RWPE1 (cell line): ENCODE measurements at regions not wholly inside any gene's neighbourhood (a gene's known extent, or its start where the extent isn't known, plus 50 kb on each side); places are given as distances from the start of the nearest gene placed in this dataset.

Experiments
- CTCF ChIA-PET: fragments of 350-600 bp; sonication (Branson Sonifier 250); formaldehyde crosslinking; extraction: SDS; loops from one replicate; lab custom pipeline; 2021; lab: Yijun Ruan, JAX
- POLR2A ChIA-PET: fragments of 400-600 bp; formaldehyde crosslinking; extraction: SDS; loops from one replicate; lab custom pipeline; 2020; ENCODE audit warnings: antibody characterized with exemption; ENCODE audit not compliant: low non-redundant PET; lab: Yijun Ruan, JAX
- DNase-seq: peaks from one replicate; pipeline ENCODE4 v3.0.0; 2012; ENCODE audit warnings: low spot score
- H3K27ac ChIP-seq: fragments of 450-650 bp; 2 replicates; pipeline ENCODE4 v1.5.1; 2017
- CTCF ChIP-seq: fragments of 450-650 bp; conservative IDR thresholded peaks from 2 replicates; pipeline ENCODE4 v1.5.1; 2017; ENCODE audit warnings: low read depth, mild to moderate bottlenecking

DNA sequence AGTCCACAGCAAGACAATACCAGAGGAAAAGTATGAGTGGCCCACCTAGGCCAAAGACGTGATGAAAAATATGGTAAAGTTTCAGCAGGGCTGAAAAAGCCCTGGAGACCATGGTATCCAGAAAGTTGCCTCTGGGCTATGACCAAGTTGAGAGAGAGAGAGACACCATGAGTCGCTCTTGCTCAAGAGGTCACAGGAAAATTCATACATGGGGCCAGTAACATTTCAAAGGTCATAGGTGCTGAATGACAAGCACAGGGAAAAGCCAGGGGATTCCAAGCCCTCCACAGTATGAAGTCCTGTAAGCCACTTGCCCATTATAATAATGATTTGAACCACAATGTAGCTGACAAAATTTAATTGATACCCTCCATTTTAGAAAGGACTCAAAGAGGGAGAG is 657.7 kb upstream of the CITED2 start:
- TF ChIP-seq CTCF: no peak
- no peak for DNase-seq
- POLR2A ChIA-PET: no interaction called here
- CTCF ChIA-PET: no interaction called here
- no peak overlapping the region for H3K27ac ChIP-seq

DNA sequence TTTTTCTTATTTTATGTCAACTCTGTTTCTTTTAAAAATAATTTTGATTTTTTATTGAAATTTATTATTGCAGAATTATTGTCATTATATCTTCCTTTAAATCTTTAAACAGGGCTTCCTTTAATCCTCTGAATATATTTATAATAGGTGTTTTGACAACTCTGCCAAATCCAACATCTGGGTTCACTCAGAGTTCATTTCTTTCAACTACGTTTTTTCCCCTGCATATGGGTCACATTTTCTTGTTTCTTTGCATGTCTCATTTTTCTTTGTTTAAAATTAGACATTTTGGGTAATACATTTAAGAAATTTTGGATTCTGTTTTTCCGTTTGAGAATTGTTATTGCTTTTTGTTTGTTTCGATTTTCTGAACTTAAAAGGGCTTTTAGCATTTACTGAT is 655.1 kb upstream of the CITED2 start:
- DNase-seq: no peak
- POLR2A ChIA-PET: no interaction called here
- CTCF ChIA-PET: no interaction called here
- H3K27ac ChIP-seq: no peak overlapping the region
- TF ChIP-seq CTCF: no peak

DNA sequence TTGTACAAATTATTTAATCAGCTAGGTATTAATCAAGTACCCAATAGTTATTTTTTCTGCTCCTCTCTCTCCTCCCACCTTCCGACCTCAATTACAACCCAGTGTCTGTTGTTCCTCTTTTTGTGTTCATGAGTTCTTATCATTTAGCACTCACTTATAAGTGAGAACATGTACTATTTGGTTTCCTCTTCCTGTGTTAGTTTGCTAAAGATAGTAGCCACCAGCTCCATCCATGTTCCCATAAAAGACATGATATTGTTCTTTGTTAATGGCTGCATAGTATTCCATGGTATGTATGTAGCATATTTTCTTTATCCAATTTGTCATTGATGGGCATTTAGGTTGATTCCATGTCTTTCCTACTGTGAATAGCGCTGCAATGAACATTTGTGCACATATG is 652.8 kb upstream of the CITED2 start:
- no peak overlapping the region for H3K27ac ChIP-seq
- no peak for DNase-seq
- no peak for TF ChIP-seq CTCF
- ChIA-PET CTCF (no interaction called here), POLR2A (no interaction called here)

DNA sequence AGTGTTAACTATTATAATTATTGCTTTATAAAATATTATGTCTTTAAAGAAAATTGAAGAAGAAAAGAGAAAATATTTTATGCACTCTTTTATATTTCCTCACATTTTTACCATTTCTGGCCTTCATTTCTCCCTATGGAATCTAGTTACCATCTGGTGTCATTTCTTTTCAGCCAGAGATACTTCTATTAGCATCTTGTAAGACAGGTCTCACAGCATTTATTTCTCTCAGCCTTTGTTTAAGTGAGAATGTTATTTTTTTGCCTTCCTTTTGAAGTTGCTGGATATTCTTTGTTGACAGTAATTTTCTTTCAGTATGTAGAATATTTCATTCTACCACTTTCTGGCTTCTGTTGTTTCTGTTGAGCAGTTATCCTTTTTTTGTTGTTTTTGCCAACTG is 652.1 kb upstream of the CITED2 start:
- POLR2A ChIA-PET: no interaction called here
- no peak for TF ChIP-seq CTCF
- DNase-seq: no peak
- no peak overlapping the region for H3K27ac ChIP-seq
- CTCF ChIA-PET: no interaction called here

DNA sequence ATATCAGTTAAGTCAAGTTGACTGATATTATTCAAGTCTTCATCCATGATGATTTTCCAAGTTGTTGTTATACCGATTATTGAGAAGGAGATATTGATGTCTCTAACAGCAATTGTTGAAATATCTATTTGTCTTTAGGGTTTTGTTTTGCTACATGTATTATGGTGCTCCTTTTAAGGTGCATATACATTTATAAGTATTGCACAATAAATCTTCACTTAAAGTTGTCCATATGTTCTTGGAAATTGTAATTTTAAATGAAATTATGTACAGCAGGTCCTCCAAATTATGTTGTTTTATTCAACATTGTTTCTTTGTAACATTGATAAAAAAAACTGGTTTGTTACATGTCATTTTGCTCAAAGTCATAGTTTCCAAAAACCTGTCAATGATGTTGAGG is 650.7 kb upstream of the CITED2 start:
- ChIA-PET CTCF (interaction anchor here (0.6 to 0.7 kb wide), 2 partner anchors 13 to 1539 kb away, joined by 3 read pairs; no protein-coding TSS in a partner anchor), POLR2A (no interaction called here)
- no peak for DNase-seq
- no peak overlapping the region for H3K27ac ChIP-seq
- no peak for TF ChIP-seq CTCF

DNA sequence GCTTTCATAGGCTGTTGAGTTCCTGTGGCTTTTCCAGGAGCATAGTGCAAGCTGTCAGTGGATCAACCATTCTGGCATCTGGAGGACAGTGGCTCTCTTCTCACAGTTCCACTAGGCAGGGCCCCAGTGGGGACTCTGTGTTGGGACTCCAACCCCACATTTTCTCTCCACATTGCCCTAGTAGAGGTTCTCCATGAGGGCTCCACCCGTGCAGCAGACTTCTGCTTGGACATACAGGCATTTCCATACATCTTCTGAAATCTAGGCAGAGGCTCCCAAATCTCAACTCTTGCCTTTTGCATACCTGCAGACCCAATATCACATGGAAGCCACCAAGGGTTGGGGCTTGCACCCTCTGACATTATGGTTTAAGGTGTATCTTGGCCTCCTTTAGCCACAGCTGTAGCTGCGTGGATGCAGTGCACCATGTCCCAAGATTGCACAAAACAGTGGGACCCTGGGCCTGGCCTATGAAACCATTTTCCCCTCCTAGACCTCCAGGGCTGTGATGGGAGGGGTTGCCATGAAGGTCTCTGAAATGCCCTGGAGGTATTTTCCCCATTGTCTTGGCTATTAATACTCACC is 645.9 kb upstream of the CITED2 start:
- ChIA-PET CTCF (no interaction called here), POLR2A (no interaction called here)
- no peak for TF ChIP-seq CTCF
- no peak overlapping the region for H3K27ac ChIP-seq
- DNase-seq: no peak

- no peak for DNase-seq
- H3K27ac ChIP-seq: no peak overlapping the region
- ChIA-PET POLR2A (no interaction called here), CTCF (interaction anchor here (0.6 kb wide), 1 partner anchor 1623 kb away, joined by 4 read pairs; no protein-coding TSS in a partner anchor)
- TF ChIP-seq CTCF: no peak
Observed at GRCh38 chr6:140018588-140018987, 644.1 kb upstream of the CITED2 start.
